ENCODE measurements at regions not wholly inside any gene's neighbourhood (a gene's known extent, or its start where the extent isn't known, plus 50 kb on each side); places are given as distances from the start of the nearest gene placed in this dataset.

DNA sequence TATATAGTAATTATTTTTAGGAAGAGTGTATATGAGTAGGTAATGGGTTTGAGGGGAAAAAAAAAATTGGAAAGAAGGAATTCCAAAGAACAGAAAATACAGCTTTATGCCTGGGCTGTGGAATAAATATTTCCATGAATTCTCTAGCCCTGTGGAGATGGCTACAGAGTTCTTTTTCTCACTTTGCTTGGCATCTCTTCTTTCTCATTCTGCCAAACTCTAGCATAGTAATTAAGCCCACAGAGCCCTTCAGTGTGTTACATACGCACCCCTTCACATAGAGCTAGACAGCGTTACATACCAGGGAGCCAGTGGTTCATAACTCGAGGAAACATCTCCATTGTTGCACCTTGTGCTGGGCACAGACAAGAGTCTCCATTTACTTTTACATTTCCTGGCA, 621.1 kb downstream of the CDH8 start:
- TF ChIP-seq, protein P1, sequence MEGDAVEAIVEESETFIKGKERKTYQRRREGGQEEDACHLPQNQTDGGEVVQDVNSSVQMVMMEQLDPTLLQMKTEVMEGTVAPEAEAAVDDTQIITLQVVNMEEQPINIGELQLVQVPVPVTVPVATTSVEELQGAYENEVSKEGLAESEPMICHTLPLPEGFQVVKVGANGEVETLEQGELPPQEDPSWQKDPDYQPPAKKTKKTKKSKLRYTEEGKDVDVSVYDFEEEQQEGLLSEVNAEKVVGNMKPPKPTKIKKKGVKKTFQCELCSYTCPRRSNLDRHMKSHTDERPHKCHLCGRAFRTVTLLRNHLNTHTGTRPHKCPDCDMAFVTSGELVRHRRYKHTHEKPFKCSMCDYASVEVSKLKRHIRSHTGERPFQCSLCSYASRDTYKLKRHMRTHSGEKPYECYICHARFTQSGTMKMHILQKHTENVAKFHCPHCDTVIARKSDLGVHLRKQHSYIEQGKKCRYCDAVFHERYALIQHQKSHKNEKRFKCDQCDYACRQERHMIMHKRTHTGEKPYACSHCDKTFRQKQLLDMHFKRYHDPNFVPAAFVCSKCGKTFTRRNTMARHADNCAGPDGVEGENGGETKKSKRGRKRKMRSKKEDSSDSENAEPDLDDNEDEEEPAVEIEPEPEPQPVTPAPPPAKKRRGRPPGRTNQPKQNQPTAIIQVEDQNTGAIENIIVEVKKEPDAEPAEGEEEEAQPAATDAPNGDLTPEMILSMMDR (IDR thresholded peaks at IDR 0.05; ENCODE audit: low read depth, low read length), result no peak
- no peak overlapping the region for H3K4me3 ChIP-seq (replicated peaks in 1 of 2; ENCODE audit: low read depth in 2 of 2, low read length in 2 of 2)
- DNase-seq (ENCODE audit: low read depth in 2 of 2), result no peak

DNA sequence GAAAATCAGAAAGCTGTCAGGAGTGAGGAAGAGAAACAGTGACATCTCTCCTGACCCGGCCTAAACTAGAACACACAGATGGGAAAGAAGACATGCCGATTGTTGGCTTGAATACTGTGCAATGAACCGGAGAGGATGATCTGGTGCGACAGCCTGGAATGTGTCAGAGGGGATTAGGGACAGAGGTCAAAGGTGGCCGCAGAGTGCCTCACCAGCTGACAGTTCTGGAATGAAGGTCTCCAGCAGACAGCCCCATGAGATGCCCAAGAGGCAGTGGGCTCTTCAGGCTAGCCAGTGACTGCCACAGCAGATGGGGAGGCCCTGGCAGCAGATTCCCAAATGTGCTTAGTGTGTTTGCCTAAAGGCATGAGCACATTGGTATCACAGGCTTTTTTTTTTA, 623.2 kb downstream of the CDH8 start:
- no peak overlapping the region for H3K4me3 ChIP-seq (replicated peaks in 1 of 2; ENCODE audit: low read depth in 2 of 2, low read length in 2 of 2)
- no peak for DNase-seq (ENCODE audit: low read depth in 2 of 2)
- TF ChIP-seq, protein P1 (IDR thresholded peaks at IDR 0.05; ENCODE audit: low read depth, low read length), result no peak

DNA sequence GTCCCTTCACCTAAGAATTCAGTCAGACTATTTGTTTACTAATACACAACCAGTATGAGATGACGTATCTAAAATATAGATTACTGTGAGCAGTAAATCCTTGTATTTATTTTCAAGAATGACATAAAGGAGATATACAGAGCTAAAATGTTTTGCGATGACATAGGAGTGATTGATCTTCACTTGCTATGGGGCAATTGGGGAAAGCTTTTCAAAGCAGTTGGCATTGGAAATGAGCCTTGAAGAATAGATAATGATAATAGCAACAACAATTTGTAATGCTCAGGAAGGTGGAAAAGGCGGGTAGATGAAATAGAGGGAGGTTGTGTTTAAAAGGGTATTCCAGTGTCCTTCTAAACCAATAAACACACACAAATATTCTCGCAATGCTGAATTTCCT, 623.7 kb downstream of the CDH8 start:
- no peak for DNase-seq (ENCODE audit: low read depth in 2 of 2)
- no peak overlapping the region for H3K4me3 ChIP-seq (replicated peaks in 1 of 2; ENCODE audit: low read depth in 2 of 2, low read length in 2 of 2)
- TF ChIP-seq, protein P1 (IDR thresholded peaks at IDR 0.05; ENCODE audit: low read depth, low read length), result no peak

DNA sequence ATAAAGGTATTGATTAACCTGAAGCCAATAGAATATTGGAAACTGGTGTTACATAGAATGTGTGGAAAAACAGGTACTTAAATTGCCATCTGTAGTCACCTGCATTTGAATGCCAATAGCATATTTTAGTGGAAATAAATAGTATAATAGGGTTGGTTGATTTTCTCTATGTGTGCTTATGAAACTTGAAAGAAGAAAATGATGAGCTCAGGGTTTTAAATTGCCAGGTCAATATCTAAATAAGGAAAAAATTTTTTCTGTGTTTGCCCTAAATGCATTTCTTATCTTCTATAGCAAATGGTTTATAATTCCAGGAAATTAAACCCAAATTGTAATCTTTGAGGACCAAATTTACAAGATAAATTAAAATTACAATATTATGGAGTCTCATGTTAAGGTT, 626.6 kb downstream of the CDH8 start:
- TF ChIP-seq, protein P1 (IDR thresholded peaks at IDR 0.05; ENCODE audit: low read depth, low read length), result no peak
- DNase-seq (ENCODE audit: low read depth in 2 of 2), result no peak
- no peak overlapping the region for H3K4me3 ChIP-seq (replicated peaks in 1 of 2; ENCODE audit: low read depth in 2 of 2, low read length in 2 of 2)

DNA sequence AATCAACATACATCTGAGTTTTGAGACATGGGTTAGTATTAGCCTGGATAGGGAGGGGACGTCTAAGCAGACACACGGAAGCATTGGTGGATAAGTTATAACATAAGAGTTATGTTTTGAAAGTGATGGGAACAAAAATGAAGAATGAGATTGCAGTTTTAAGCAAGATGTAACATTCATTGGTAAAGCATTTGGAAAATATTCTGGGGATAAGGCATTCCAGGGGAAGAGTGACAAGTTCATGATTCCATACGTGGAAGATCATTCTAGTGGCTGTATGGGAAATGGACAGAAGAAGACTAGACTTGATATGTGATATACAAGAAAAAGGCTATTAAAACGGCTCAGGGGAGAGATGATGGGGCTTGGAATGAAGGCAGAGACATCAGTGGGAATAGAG, 632.9 kb downstream of the CDH8 start:
- TF ChIP-seq, protein P1 (IDR thresholded peaks at IDR 0.05; ENCODE audit: low read depth, low read length), result no peak

DNA sequence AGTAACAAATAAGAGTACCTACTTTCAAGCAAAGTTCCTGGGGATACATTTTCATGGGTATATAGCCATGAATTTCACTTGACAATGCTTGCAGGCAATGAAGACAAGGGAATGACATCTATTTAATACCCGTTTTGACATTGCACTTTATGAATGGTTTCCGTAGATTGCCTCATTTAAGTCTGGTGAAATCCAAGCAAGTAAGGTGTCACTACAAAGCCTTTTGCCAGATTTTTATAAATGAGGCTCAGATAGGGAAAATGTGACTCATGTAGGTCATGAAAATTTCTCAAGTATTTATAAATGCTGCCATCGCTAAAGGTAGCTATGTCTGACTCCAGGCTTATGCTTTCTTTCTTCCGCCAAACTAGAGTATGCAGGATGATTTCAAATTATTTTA, 644.3 kb downstream of the CDH8 start:
- TF ChIP-seq, protein P1 (IDR thresholded peaks at IDR 0.05; ENCODE audit: low read depth, low read length), result no peak
- no peak for DNase-seq (ENCODE audit: low read depth in 2 of 2)

More for the DNA sequence above, 632.9 kb downstream of the CDH8 start:
- no peak for DNase-seq (ENCODE audit: low read depth in 2 of 2)
- H3K4me3 ChIP-seq (replicated peaks in 1 of 2; ENCODE audit: low read depth in 2 of 2, low read length in 2 of 2), result no peak overlapping the region

DNA sequence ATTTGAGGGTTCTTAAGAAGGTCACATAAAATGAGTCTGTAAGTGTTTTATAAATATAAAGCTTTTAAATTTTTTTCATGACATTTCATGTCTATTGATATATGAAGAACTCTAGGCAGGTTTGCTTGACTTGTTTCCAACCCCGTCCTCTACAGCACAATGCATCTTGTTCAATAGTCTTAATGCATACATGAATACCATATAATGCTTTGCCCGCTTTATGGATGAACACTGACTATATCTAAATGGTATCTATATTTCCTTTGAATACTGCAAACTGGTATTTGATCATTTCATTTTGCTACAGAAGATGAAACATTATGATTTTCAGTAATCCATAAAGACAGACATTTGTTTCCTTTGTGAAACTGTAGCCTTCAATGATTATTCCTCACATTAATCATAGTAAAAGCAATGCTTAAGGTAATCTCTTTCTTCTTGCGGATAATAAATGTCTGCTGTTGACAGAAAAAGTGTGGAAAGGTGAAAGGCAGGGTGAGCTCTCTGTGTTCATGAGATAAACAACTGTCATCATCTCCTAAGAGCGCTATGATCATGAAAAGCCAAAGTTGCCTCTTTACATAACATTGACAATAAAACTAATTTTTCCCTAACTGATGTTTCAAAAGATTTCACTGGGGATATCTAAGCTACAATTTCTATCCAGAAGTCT, 645.1 kb downstream of the CDH8 start:
- TF ChIP-seq, protein P1 (IDR thresholded peaks at IDR 0.05; ENCODE audit: low read depth, low read length), result no peak
- no peak for DNase-seq (ENCODE audit: low read depth in 2 of 2)
- H3K4me3 ChIP-seq (replicated peaks in 1 of 2; ENCODE audit: low read depth in 2 of 2, low read length in 2 of 2), result no peak overlapping the region

More for the DNA sequence above, 644.3 kb downstream of the CDH8 start:
- no peak overlapping the region for H3K4me3 ChIP-seq (replicated peaks in 1 of 2; ENCODE audit: low read depth in 2 of 2, low read length in 2 of 2)
